HepG2 (cell line): ENCODE measurements at regions not wholly inside any gene's neighbourhood (a gene's known extent, or its start where the extent isn't known, plus 50 kb on each side); places are given as distances from the start of the nearest gene placed in this dataset.

Experiments
- CTCF ChIP-seq: sonication (generic); formaldehyde crosslinking; IDR thresholded peaks from 2 replicates; pipeline ENCODE4 v1.5.0; 2020; ENCODE audit warnings: mild to moderate bottlenecking, missing genetic modification reagents, moderate library complexity
- GTF2F1 ChIP-seq: fragments of 150-350 bp; IDR thresholded peaks from 2 replicates; pipeline ENCODE4 v1.6.1; 2014; ENCODE audit warnings: low read length
- HNRNPUL1 ChIP-seq: fragments of 200-400 bp; formaldehyde crosslinking; IDR thresholded peaks from 2 replicates; pipeline ENCODE4 v1.6.1; 2017; ENCODE audit warnings: low read depth, mild to moderate bottlenecking, low read length, moderate library complexity
- ZMYM2 ChIP-seq: sonication (generic); formaldehyde crosslinking; IDR thresholded peaks from 2 replicates; pipeline ENCODE4 v1.8.0; 2022; ENCODE audit warnings: mild to moderate bottlenecking, missing genetic modification reagents
- ZNF274 ChIP-seq: sonication (generic); formaldehyde crosslinking; IDR thresholded peaks from 2 replicates; pipeline ENCODE4 v1.5.1; 2020; ENCODE audit warnings: mild to moderate bottlenecking, missing genetic modification reagents

- TF ChIP-seq ZMYM2 (CRISPR knock-in tag) (no peak), GTF2F1 (no peak), ZNF274 (CRISPR knock-in tag) (no peak), HNRNPUL1 (no peak), CTCF (CRISPR knock-in tag) (no peak)
Measured at GRCh38 chr14:27267876-27268275, 670.0 kb upstream of the NOVA1 start.
